Naive thymus-derived CD8-positive, alpha-beta T cell (primary cell): ENCODE measurements at regions not wholly inside any gene's neighbourhood (a gene's known extent, or its start where the extent isn't known, plus 50 kb on each side); places are given as distances from the start of the nearest gene placed in this dataset.

Source experiments
- ATAC-seq, 2 donors: fragments of 150-1000 bp; cut with Tn5 transposase in 1 of 2; sonication (Bioruptor Pico), chemical (Tn5 transposase) in 1 of 2; 1 replicate in 1 of 2; 2 replicates in 1 of 2; pipeline ENCODE4 v1.10.0; 2021; ENCODE audit warnings: mild to moderate bottlenecking in 2 of 2, moderate library complexity in 2 of 2
- POLR2A ChIA-PET: fragments of 350-600 bp; sonication (Branson Sonifier 250); formaldehyde crosslinking; loops from one replicate; lab custom pipeline; 2021; ENCODE audit warnings: antibody characterized with exemption; lab: Charles Lee
- DNase-seq, 10 donors: peaks; one replicate each; pipeline versions ENCODE4 v3.0.0 to v3.0.0-alpha.2; 2020 to 2022
- H3K27ac Mint-ChIP-seq, 10 donors: one replicate each; pipeline ENCODE4 v1.8.0; 2020 to 2022; ENCODE audit warnings: mild to moderate bottlenecking in 10 of 10, mixed read lengths in 10 of 10, moderate library complexity in 4 of 10, inconsistent platforms in 1 of 10
- H3K27me3 Mint-ChIP-seq, 5 donors: one replicate each; pipeline ENCODE4 v1.8.0; 2021 to 2022; ENCODE audit warnings: mixed read lengths in 5 of 5
- H3K36me3 Mint-ChIP-seq, 3 donors: one replicate each; pipeline ENCODE4 v1.8.0; 2020 to 2022; ENCODE audit warnings: mixed read lengths in 3 of 3, mild to moderate bottlenecking in 2 of 3, inconsistent platforms in 1 of 3
- H3K4me1 Mint-ChIP-seq, 4 donors: one replicate each; pipeline ENCODE4 v1.8.0; 2021 to 2022; ENCODE audit warnings: mixed read lengths in 4 of 4
- H3K4me3 Mint-ChIP-seq, 10 donors: one replicate each; pipeline ENCODE4 v1.8.0; 2020 to 2022; ENCODE audit warnings: mild to moderate bottlenecking in 10 of 10, mixed read lengths in 10 of 10, moderate library complexity in 6 of 10, inconsistent platforms in 1 of 10
- H3K9me3 Mint-ChIP-seq, 9 donors: one replicate each; pipeline ENCODE4 v1.8.0; 2020 to 2022; ENCODE audit warnings: mixed read lengths in 9 of 9, mild to moderate bottlenecking in 3 of 9, inconsistent platforms in 1 of 9, moderate library complexity in 1 of 9

DNA sequence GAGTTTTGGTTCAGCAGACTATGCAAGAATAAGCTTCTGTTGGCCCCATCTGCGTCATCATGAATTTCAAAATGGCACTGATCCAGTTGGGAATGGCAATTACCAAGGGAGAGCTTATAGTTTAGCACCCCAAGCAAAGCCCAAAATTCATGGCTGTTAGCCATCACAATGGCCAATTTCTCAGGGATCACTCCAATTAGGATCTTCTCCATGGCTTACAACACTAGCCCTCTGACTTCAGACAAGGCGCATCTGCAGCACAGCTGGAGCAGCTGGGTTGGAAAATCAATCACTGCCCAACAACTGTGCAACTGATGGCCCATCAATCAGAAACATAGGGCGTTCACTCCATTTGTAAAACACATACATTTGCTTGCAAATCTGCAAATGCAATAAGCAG is 273.6 kb downstream of the SRBD1 start:
- Mint-ChIP-seq H3K27me3 (peaks cover 0 to 9% (median 0%) of the 10 kb centered on the region in 5 donors), H3K27ac (no peak overlapping the region)

DNA sequence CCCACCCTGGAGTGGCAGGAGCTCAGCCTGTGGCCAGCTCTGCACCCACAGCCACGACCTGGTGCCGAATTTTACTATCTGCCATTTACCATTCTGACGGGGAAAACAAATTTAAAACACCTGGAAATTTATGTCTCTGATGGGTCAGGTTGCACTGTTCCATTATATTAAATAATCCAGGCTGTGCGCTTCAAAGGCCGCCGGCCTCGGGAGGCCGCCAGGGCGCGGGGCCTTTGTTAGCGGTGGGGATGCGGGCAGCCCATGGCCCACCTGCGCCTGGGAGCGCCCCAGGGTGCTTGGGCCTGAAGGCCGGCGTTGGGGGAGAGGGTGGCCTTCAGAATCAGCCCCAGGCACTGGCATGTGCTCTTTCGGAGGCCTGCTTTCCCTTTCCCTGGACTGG is 276.9 kb downstream of the SRBD1 start:
- no peaks in the 10 kb centered on the region for H3K36me3 Mint-ChIP-seq
- H3K4me3 Mint-ChIP-seq, result no peak overlapping the region
- no peak overlapping the region for H3K27ac Mint-ChIP-seq
- H3K9me3 Mint-ChIP-seq, result no peaks in the 10 kb centered on the region
- H3K4me1 Mint-ChIP-seq, result peaks cover 0 to 3% (median 0%) of the 10 kb centered on the region in 4 donors
- H3K27me3 Mint-ChIP-seq, result peaks cover 0 to 12% (median 2%) of the 10 kb centered on the region in 5 donors
- no peak for ATAC-seq
- no peak for DNase-seq
- POLR2A ChIA-PET, result no interaction called here

More for the DNA sequence above, 273.6 kb downstream of the SRBD1 start:
- POLR2A ChIA-PET, result no interaction called here
- no peak for DNase-seq
- no peak for ATAC-seq
- no peaks in the 10 kb centered on the region for H3K36me3 Mint-ChIP-seq
- no peaks in the 10 kb centered on the region for H3K9me3 Mint-ChIP-seq
- no peaks in the 10 kb centered on the region for H3K4me1 Mint-ChIP-seq
- H3K4me3 Mint-ChIP-seq, result no peak overlapping the region

DNA sequence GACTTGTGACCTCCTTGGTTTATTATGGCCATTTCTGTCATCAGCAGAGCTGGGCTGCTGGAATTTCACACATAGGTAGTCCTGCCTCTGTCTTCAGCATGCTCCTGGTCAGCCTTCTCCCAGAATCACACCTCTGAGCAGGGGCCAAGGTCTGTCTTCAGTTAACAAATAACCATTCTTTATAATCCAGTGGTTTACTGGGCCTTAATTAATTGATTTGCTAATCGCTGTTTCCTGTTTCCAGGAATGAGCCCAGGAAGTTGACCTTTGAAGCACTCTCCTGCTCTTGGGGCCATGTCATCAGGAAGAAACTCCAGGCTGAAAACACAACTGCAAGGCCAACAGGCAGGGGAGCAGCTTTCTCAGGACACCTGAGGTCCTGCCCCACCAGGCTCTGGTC is 278.5 kb downstream of the SRBD1 start:
- Mint-ChIP-seq H3K4me3 (no peak overlapping the region), H3K9me3 (no peaks in the 10 kb centered on the region)
- POLR2A ChIA-PET, result no interaction called here

DNA sequence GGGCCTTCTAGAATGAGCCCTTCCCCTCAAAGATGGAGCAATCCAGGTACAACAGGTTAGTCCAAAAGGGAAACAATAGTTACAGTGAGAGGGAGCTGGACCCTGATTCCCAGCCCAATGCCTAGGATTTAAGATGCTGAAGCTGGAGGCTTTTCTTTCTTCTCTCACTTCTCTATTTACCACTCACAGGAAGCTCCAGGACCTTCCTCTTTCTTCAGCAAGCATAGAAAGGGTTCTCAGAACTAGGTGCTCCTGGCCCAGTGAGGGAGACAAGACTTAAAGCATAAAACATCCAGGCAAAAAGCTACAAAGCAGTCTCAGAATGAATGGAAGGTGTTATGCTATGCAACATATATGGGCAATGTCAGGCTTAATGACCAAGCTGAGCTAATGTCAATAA is 279.0 kb downstream of the SRBD1 start:
- DNase-seq (no peak), ATAC-seq (no peak)
- H3K9me3 Mint-ChIP-seq, result no peaks in the 10 kb centered on the region
- peaks cover 0 to 8% (median 0%) of the 10 kb centered on the region in 5 donors for H3K27me3 Mint-ChIP-seq
- POLR2A ChIA-PET, result no interaction called here
- H3K4me1 Mint-ChIP-seq, result peaks cover 0 to 3% (median 0%) of the 10 kb centered on the region in 4 donors
- no peaks in the 10 kb centered on the region for H3K36me3 Mint-ChIP-seq
- no peak overlapping the region for H3K4me3 Mint-ChIP-seq
- H3K27ac Mint-ChIP-seq, result no peak overlapping the region

More for the DNA sequence above, 278.5 kb downstream of the SRBD1 start:
- Mint-ChIP-seq H3K4me1 (peaks cover 0 to 3% (median 0%) of the 10 kb centered on the region in 4 donors), H3K27ac (no peak overlapping the region), H3K27me3 (peaks cover 0 to 8% (median 0%) of the 10 kb centered on the region in 5 donors), H3K36me3 (no peaks in the 10 kb centered on the region)
- ATAC-seq, result no peak
- DNase-seq, result no peak

DNA sequence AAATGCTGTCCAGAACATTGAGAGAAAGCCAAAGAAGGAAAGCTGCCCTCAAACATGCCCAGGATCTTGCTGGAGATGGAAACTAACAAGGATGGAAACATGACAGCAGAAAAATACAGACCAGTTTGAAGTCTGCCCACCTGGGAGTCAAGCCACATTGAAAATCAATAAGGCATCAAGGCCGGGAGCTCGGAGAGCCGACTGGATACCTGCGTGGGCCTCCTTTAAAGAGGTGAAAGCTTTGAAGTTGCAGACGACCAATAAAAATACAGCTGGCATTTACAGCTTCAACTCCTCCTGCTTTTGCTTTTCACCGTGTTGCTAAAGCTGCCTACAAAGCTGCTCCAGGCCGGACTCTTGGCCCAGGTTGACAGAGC is 279.7 kb downstream of the SRBD1 start:
- Mint-ChIP-seq H3K4me1 (peaks cover 0 to 3% (median 0%) of the 10 kb centered on the region in 4 donors), H3K27ac (no peak overlapping the region), H3K9me3 (no peaks in the 10 kb centered on the region), H3K27me3 (peaks cover 0 to 8% (median 0%) of the 10 kb centered on the region in 5 donors), H3K36me3 (no peaks in the 10 kb centered on the region), H3K4me3 (no peak overlapping the region)
- ATAC-seq (no peak), DNase-seq (no peak)
- POLR2A ChIA-PET, result no interaction called here

DNA sequence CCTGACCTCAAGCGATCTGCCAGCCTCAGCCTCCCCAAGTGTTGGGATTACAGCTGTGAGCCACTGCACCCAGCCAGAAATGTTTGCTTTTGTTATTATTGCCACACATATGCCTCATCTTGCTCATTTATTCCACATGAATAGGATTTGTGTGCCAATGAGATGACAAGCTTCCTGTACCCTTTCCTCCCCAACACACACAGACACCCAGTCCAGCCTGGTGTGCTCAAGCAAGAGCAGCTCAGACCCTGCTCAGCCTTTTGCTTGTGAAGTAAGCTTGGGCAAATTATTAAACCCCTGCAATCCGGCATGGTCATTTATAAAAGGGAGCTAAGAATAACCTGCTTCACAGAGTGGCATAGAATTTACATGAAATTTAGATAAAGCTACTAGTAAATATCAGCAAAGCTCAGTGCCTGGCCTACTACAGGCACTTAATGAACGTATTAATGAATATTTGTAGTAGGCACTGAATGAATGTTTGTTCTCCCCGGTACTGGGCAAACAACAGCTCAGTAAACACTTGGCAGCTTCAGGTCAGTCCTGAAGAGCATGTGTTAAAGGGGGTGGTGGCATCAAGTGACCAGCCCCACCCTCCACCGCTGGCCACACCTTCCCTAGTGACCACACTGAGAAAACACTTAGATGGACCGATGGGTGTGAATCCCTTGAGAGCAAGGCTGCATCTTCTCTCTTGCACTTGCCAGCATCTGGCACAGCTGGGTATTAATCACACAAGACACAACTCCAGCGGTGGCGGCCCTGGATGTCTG is 280.2 kb downstream of the SRBD1 start:
- ATAC-seq, result no peak
- Mint-ChIP-seq H3K36me3 (no peaks in the 10 kb centered on the region), H3K27ac (no peak overlapping the region), H3K4me3 (no peak overlapping the region), H3K4me1 (peaks cover 0 to 3% (median 0%) of the 10 kb centered on the region in 4 donors), H3K27me3 (peaks cover 0 to 8% (median 0%) of the 10 kb centered on the region in 5 donors), H3K9me3 (no peaks in the 10 kb centered on the region)
- POLR2A ChIA-PET, result no interaction called here
- no peak for DNase-seq

DNA sequence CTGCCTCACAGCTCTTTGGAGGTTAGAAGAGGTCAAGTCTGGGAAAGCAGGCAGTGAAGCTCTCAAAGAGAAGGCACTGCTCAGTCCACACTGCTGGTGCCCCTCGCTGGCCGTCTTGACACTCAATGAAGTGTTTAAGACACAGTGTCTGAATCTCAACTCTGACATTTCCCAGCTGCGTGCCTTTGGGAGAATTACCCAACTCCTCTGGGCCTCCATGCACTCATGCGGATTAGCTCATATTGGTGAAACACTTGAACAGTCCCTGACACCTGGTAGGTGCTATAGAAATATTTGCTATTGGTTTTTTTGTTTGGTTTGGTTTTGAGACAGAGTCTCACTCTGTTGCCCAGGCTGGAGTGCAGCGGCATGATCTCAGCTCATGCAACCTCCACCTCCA is 281.0 kb downstream of the SRBD1 start:
- no peaks in the 10 kb centered on the region for H3K36me3 Mint-ChIP-seq
- POLR2A ChIA-PET, result no interaction called here
- no peak for ATAC-seq
- no peak overlapping the region for H3K27ac Mint-ChIP-seq
- peaks cover 0 to 8% (median 0%) of the 10 kb centered on the region in 5 donors for H3K27me3 Mint-ChIP-seq
- H3K4me3 Mint-ChIP-seq, result no peak overlapping the region
- DNase-seq, result no peak
- peaks cover 0 to 3% (median 0%) of the 10 kb centered on the region in 4 donors for H3K4me1 Mint-ChIP-seq
- no peaks in the 10 kb centered on the region for H3K9me3 Mint-ChIP-seq

DNA sequence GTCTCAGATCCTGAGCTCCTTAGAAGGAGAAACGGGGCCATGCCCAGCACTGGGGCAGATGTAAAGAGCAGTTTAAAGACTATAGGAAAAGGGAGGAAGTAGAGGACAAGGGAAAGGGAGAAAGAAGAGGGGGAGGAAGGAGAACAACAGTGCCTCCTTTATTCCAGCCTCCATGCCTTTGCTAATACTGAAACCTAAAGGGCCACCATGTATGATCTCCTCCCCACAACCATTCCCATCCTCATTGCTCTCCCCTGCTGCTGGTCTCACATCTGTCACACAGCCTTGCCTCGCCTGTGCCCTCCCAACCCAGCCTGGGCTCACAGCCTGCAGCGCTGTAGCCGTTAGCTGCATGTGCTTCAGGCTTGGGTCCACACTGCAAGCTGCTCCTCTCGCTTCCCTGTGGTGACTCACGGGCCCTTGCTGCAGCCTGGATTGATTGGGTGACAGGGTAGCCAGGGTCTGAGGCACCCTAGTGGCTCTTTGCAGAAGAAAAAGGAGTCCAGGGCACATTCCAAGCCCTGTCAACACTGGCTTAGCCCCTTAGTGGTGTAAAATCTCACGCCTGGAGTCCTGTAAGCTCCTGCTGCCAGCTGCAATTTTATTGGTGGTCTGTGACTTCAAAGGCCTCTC is 281.9 kb downstream of the SRBD1 start:
- H3K27ac Mint-ChIP-seq, result no peak overlapping the region
- H3K9me3 Mint-ChIP-seq, result peaks cover 0 to 2% (median 0%) of the 10 kb centered on the region in 9 donors
- H3K36me3 Mint-ChIP-seq, result no peaks in the 10 kb centered on the region
- peaks cover 0 to 8% (median 0%) of the 10 kb centered on the region in 5 donors for H3K27me3 Mint-ChIP-seq
- ATAC-seq (no peak), DNase-seq (no peak)
- POLR2A ChIA-PET, result no interaction called here
- H3K4me1 Mint-ChIP-seq, result peaks cover 0 to 3% (median 0%) of the 10 kb centered on the region in 4 donors
- H3K4me3 Mint-ChIP-seq, result no peak overlapping the region

DNA sequence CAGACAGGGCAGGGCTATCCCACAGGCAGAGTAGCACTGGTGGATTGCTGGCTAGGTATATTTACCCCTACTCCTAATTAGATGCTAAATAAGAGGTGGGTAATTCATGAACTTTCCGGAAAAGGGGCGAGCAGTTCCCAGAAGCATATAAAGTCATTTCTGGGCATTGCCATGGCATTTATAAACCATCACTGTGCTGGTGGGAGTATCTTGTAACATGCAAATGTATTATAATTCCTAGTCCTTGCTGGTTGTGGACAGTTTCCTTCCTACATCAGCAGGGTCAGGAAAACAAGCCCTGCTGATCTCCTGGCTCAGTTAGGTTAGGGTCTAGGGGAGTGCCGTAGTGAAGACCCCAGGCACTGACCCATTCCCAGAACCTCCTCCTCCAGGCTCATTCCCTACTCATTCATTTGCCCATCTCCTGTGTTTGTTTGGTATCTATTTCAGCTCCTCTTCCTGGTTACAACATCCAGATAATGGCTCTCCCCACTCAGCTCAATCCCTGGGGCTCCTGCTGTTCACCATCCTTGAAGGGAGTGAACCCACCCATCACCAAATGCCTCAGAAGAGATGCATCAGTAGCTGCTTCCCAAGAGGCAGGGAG is 282.7 kb downstream of the SRBD1 start:
- H3K9me3 Mint-ChIP-seq, result peaks cover 0 to 9% (median 2%) of the 10 kb centered on the region in 9 donors
- no peak for DNase-seq
- no peak overlapping the region for H3K27ac Mint-ChIP-seq
- POLR2A ChIA-PET, result no interaction called here
- no peak for ATAC-seq
- no peaks in the 10 kb centered on the region for H3K36me3 Mint-ChIP-seq
- H3K27me3 Mint-ChIP-seq, result peaks cover 0 to 10% (median 0%) of the 10 kb centered on the region in 5 donors
- H3K4me1 Mint-ChIP-seq, result peaks cover 0 to 3% (median 0%) of the 10 kb centered on the region in 4 donors
- no peak overlapping the region for H3K4me3 Mint-ChIP-seq

DNA sequence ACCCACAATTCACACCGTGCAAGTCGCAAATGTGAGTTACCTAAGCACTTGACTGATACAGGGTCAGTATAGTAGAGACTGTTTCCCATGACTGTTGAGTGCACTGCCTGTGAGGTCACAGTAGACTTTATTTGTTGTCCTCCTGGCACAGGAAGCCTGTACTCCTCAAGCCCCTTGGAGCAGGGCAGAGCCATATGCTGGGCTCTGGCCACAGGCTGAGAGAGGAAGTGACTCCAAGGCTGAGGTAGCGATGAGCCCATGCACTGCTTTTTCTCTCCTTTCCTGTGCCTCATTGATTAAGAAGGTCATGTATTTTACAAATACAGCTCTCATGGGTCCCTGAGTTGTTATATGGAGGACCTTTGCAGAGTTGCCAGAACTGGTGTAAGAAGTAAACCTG is 287.7 kb downstream of the SRBD1 start:
- no peaks in the 10 kb centered on the region for H3K4me1 Mint-ChIP-seq
- ATAC-seq (no peak), DNase-seq (no peak)
- H3K9me3 Mint-ChIP-seq, result peaks cover 0 to 9% (median 2%) of the 10 kb centered on the region in 9 donors
- no peak overlapping the region for H3K27ac Mint-ChIP-seq
- no peaks in the 10 kb centered on the region for H3K36me3 Mint-ChIP-seq
- no peak overlapping the region for H3K4me3 Mint-ChIP-seq
- POLR2A ChIA-PET, result no interaction called here
- peaks cover 2 to 10% (median 3%) of the 10 kb centered on the region in 5 donors for H3K27me3 Mint-ChIP-seq

DNA sequence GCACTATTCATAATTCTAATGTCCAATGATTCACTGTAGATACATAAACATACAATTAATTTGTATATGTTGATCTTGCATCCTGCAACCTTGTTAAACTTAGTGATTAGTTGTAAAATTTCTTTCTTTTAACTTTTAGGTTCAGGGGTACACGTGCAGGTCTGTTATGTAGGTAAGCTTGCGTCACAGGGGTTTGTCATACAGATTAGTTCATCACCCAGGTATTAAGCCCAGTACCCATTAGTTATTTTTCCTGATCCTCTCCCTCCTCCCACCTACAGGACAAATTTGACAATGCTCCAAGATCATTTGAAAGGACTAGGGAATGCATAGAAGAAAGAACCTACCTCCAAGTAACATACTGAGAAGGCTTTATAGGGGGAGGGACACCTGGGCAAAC is 290.1 kb downstream of the SRBD1 start:
- Mint-ChIP-seq H3K4me3 (no peak overlapping the region), H3K9me3 (peaks cover 0 to 9% (median 2%) of the 10 kb centered on the region in 9 donors), H3K4me1 (no peaks in the 10 kb centered on the region), H3K36me3 (no peaks in the 10 kb centered on the region), H3K27ac (no peak overlapping the region), H3K27me3 (peaks cover 2 to 10% (median 3%) of the 10 kb centered on the region in 5 donors)
- POLR2A ChIA-PET, result no interaction called here
- no peak for ATAC-seq
- no peak for DNase-seq

DNA sequence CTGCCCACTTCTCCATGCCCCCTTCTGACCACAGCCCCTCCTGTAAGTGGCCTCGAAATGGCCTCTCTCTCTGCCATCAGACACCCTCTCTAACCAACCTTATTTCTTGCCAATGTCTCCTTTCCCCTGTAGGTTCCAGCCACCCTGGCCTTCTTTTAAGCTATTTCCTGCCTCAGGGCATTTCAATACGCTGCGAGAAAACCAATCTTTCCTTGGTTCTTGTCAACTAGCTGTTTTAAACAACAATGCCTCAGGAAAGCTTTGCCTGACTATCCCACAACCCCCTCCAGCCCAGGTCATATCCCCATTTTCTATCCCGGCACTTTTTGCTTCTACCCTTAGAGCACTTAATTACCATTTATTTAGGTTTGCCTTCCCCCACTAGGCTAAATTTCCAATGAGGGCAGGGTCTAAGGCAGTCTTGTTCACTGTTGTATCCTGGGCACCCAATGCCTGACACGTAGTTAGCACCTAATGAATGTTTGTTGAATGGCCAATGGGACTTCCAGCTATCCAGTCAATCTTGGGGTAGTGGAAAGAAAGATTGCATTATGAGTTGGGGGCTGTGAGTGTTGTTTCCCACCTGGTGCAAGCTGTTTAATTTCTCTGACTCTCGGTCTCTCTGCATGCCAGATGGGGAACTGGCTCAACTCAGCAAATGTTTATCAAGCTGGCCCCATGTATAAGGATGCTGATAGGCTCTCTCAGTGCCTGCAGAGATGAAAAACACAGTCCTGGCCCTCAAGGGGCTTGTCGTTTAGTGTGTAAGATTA is 291.2 kb downstream of the SRBD1 start:
- H3K27ac Mint-ChIP-seq, result no peak overlapping the region
- POLR2A ChIA-PET, result no interaction called here

More for the DNA sequence above, 291.2 kb downstream of the SRBD1 start:
- DNase-seq (no peak), ATAC-seq (no peak)
- H3K27me3 Mint-ChIP-seq, result peaks cover 2 to 10% (median 3%) of the 10 kb centered on the region in 5 donors
- H3K4me1 Mint-ChIP-seq, result no peaks in the 10 kb centered on the region
- peaks cover 0 to 9% (median 2%) of the 10 kb centered on the region in 9 donors for H3K9me3 Mint-ChIP-seq
- no peaks in the 10 kb centered on the region for H3K36me3 Mint-ChIP-seq
- H3K4me3 Mint-ChIP-seq, result no peak overlapping the region
